SHP77 (cell line): ENCODE measurements at regions not wholly inside any gene's neighbourhood (a gene's known extent, or its start where the extent isn't known, plus 50 kb on each side); places are given as distances from the start of the nearest gene placed in this dataset.

Experiments
- DNase-seq, 2 experiments: peaks; one replicate each; lab custom pipeline; 2025; lab: John Stamatoyannopoulos, UW

DNA sequence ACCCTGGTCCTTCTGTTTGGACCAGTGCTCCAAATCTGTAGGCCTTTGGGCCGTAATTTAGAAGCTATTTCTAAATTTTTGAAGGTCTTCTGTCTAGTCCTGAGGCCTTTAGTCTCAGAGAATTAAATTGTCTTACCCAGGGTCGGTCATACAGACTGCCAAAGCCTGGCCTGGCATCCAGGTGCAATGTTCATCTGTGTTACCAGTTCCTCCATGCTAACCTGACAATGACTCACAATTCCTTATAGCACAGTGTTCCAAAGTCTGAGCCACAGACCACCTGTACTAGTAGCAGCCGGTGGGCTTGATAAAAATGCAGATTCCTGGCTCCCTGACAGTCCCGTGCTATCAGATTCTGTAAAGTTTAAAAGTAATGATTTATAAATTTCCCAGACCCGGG is 77.7 kb upstream of the MAP4K3 start:
- no peak for DNase-seq

DNA sequence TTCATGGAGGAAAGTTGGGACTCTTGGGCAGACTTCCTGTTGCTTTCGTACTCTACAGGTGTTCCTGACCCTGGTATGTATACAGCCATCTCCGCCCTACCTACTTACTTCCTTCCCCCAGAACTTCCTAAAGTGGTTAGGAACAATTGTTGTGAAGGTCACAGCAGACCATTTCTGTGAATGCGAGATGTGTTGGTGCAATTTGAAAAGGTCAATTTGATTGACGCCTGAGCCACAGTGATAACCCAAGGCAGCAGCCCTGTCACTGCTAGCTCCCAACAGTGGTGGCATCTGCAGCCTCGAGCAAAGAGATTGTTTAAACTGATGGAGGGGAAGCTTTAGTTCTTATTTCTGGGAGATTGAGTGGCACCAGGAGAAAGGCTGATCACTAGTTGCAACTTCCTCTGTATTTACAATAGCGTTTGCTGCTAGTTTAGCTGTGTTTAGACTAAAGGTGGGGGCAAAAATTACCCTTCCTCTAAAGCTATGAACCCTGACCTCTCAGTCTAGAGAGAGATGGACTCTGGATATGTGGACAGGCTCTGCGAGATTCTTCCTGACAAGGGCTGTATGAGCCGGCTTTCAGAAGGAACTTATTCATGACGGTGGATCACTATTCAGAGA is 78.3 kb upstream of the MAP4K3 start:
- DNase-seq, result no peak

DNA sequence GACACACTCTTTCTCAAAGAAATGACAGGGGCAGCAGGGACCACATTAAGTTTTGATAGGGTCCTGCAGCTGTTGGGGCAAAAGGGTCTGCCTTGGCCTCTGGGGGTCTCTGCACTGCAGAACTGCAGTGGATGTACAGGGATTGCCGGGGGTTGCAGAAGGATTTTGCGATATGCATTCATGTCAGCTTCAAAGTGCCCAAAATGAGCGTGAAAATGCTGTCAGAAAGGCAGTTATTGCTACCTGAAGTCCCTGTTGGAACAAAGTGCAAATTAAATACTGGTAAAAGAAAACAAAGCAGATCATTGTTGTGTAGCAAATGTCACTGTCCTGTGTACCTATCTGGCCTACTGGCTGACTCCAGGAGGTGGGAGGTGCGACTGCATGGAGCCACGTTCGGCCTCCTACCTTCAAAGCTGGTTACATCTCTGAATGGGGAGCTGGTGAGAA is 78.8 kb upstream of the MAP4K3 start:
- DNase-seq, result no peak

DNA sequence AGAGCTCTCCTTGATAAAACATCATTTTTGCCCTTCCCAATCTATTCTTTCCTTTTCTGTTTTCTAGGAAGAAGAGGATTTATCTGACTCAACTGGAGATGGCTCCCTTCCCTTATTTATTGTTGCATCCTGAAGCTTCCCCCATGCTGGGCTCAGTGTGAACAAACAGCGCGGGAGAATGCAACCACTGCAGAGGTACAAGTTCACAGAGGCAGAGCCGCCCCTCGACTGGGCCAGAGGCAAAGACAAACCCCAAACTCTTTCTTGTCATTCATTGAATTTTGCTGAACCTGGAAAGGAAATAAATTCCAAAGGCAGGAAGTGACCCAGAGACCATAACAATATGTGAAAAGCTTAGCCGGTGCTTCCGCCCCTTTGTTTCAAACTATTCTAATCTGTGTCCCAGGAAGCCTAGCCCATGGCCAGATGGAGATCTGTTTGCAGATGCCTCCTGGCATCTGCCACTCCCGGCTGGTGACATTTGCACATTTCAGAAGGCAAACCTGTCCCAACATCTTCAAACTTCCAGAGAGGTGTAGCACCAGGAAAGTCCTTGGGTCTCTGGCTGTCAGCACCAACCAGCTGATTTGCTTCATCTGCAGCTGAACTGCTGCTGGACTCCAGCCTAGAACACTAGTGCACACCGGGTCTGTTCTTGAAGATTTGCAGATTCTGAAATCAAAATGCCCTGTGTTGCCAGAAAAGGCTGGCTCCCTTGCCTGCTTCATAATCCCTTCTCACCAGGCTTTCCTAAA is 79.4 kb upstream of the MAP4K3 start:
- no peak for DNase-seq

DNA sequence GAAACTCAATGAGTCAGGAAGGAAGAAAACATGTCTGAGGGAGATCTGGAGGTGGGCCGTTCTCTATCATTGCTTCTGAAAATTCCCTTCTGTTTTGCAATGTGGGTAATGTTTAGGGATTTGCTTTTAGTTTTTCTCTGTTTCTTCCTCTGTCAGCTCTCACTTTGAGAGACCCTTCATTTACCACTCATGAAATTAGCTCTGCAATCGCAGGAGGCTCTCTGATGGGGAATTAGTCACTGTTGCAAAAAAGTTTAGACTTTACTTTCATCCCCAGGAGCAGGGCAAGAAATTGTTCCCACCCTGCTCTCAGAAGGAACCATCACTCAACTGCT is 80.0 kb upstream of the MAP4K3 start:
- no peak for DNase-seq

DNA sequence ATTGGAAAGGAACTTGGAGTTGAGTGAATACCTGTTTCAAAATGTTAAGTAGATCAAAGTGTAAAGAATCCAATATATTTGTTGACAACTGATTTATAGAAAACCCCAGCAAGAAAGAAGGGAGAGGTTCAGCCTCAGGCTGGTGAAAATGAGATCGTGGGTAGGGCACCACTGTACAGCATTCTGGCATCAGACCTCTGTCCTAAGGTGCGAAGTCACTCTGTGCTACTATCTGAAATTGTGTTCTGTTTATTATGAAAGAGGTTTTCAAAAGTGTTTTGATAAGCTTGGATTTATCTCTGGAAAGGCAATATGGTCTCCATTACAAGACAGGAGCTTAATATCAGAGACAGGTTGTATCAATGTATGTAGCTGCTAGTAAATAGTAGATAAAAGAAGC is 80.5 kb upstream of the MAP4K3 start:
- no peak for DNase-seq

DNA sequence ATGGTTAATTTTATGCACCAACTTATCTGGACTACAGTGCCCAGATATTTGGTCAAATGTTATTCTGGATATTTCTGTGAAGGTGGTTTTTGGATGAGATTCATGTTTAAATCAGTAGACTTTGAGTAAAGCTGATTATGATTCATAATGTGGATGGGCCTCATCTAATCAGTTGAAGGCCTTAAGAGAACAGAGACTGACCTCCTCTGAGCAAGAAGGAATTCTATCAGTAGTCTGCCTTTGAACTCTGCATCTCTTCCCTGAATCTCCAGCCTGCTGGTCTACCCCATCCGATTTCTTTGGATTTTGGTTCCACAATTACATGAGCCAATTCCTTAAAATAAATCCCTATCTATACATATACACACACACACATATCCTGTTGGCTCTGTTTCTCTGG is 82.8 kb upstream of the MAP4K3 start:
- DNase-seq, result no peak

DNA sequence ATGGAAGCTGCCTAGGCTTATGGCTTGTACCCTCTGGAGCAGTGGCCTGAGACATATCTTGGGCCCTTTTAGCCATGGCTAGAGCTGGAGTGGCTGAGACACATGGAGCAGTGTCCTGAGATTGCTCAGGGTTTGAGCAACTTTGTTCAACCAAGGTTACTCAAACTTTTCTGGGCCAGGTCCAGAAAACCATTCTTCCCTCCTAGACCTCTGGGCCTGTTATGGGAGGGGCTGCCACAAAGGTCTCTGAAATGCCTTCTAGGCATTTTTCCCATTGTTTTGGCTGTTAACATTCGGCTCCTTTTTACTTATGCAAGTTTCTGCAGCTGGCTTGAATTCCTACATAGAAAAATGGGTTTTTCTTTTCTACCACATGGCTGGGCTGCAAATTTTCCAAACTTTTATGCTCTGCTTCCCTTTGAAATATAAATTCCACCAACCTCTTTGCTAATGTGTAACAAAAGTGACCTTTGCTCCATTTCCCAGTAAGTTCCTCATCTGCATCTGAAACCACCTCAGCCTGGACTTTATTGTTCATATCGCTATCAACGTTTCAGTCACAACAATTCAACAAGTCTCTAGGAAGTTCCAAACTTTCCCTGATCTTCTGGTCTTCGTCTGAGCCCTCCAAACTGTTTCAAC is 84.9 kb upstream of the MAP4K3 start:
- DNase-seq, result no peak

DNA sequence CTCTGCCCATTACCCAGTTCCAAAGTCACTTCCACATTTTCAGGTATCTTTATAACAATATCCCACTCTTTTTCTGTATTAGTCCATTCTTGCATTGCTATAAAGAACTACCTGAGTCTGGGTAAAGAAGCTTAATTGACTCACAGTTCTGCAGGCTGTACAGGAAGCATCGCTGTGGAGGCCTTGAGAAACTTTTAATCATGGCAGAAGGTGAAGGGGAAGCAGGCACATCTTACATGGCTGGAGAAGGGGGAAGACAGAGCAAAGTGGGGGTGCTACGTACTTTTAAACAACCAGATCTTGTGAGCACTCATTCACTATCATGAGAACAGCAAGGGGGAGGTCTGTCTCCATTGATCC is 85.4 kb upstream of the MAP4K3 start:
- no peak for DNase-seq

DNA sequence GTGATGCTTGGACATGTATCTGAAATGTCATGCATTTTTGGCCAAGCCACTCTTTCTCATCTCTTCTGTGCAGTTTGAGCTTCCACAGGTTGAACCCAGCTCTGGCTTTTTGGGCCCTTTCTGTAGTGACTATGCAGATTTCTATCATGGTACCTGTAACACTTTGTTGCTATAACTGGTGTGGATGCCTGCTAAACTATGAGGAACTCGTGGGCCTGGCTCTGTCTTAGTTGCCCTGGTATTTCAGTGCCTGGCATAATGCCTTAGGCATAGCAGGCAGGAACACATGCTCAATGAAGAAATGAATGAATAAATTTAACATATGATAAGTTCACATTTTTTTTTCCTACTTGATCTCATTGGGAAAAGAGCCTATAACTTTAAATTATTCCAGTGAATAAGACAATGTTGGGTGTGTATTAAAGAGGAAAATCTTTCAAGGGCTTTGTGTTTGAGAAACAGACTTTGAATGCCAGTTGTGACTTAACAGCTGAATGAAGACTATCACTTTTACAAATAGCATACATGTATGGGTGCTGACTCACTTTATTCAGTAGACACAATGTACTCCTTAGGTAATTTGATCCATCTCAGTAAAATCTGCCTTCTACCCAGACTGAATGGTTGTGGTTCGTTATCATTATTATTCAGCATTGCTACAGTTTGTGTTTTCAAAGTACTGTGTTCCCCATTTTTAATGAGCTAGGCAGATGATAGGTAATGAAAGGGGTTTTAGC is 86.4 kb upstream of the MAP4K3 start:
- DNase-seq, result no peak

DNA sequence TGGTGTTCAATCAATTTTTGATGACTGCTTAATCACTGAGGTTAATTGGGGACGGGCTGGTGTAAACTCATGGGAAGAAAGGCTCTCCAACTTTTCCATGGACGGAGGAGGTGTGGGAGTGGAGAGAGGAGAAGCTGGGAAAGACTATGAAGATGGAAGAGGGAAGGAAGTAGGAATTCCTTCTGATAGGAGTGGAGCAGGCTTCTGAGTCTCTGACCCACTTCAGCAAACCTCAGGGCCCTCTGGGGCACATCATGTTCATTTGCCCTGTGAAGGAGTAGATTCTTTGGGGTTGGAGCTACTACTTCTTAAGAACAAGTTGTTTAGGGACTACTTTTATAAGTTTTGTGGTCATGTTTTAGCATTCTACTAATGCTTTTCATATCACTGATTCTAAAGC is 87.0 kb upstream of the MAP4K3 start:
- no peak for DNase-seq

DNA sequence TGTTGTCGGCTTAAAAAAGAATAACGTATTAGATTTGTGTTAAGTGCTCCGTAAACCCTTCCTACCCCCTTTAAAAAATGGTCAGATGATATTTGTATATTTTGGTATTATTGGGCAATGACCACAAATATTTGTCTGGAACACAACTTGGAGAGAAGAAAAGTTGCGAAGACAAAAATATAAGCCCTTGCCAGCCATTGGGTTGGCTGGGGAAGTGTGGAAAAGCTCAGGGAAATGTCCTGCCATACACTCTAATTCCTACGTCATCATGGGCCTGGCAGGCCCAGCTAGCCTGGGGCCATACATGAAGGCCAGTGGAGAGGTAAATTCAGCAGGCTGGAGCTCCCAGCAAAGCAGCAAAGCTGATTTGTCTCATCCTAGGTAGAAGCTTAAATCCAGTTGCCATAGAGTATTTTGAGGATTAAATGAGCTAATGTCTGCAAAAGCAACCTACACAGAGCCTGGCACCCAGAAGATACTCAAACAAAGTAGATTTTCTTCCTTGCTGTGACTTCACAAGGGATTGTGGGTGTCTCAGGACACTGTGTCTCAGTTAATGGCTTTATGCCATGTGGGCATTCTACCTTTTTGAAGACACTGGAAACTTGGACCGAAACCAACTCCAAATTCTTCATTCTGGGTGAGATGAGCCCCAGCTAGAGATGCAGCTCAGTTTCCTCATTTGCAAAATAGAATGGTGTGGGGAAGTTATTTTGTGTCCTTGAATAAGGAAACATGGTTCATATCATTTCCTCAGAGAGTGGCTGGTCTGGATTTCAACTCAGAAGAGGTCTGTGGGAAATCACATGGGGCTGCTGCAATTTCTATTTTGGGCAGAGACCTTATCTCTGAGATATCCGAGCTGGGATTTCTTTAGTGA is 87.9 kb upstream of the MAP4K3 start:
- no peak for DNase-seq

DNA sequence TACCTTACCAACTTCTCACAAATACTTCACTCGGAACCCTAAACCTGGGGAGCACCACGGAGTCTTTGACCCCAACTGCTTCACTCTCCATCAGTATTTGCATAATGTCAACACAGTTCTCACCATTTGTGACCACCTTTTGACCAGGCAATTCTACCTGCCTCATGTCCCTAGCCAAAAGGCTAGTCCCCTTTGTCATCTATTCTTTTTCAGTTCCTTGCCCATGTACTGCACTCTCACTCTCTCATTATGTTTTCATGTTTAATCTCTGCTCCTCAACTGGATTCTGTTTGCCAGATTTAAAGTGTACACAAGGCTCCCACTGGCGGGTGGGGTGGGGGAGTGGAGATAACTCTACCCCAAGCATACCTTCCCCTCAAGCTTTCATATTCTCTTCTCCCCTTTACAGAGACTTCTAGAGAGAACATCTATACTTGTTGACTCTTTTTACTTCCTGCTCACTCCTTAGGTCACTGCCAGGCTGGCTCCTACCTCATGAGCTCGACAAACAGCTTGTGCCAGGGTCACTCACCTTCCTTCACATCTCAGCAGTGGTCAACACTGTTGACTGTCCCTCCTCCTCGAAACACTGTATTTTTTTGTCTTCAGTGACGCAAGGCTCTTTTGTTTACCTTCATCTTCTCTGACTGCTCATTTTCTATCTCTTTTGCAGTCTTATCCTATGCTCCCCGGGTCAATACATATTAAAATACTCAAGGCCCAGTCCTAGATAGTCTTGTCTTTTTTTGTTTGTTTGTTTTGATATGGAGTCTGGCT is 88.7 kb upstream of the MAP4K3 start:
- no peak for DNase-seq

DNA sequence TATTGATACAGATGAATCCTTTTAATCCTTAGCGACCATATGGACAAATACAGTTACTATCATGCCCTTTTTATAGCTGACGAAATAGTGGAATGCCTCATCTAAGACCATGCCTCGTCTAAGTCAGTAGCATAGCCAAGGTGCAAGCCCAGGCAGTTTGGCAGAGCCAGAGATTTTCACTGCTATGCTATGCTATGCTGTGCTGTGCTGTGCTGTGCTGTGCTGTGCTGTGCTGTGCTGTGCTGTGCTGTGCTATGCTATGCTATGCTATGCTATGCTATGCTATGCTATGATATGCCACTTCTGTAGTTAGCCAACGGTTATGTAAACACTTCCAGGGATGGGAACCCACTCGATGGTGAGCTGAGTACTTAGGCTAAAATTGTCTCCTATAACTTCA is 91.6 kb upstream of the MAP4K3 start:
- DNase-seq, result no peak

DNA sequence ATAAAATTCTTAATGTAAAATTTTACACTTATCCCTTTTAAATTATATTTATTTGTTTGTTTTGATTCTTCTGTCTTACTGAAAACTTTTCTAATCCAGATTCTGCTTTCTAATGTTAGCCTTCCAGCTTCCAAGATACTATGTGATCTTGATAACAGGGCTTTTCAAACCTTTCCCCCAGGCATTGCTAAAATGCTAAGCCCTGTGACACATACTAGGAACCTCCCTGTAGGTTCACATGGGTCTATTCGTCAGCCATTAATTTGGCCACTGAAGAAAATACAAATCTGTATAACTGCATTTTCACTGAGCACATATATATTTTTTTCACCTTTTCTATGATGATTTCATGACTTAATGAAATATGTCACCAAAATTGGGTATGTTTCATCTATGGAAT is 92.8 kb upstream of the MAP4K3 start:
- no peak for DNase-seq

DNA sequence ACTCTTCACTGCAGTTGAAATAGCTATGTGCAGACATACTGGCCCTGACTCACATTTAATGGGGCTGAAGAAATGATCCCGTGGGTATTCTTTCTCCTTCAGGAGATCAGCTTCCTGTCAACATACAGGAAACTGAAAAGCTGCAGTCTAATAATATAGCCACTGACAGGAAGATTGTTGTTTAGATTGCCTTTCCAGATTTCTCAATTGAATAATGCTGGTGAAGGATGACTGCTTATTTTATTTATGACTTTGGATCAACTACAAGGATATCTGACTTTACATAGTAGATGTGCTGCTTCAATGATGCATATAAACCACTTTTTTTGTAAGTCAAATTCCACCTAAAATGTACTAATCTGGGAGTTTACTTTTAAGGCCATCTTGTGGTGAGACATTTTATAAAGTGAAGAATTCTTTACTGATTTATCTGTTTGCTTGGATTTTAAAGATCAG is 93.4 kb upstream of the MAP4K3 start:
- no peak for DNase-seq

DNA sequence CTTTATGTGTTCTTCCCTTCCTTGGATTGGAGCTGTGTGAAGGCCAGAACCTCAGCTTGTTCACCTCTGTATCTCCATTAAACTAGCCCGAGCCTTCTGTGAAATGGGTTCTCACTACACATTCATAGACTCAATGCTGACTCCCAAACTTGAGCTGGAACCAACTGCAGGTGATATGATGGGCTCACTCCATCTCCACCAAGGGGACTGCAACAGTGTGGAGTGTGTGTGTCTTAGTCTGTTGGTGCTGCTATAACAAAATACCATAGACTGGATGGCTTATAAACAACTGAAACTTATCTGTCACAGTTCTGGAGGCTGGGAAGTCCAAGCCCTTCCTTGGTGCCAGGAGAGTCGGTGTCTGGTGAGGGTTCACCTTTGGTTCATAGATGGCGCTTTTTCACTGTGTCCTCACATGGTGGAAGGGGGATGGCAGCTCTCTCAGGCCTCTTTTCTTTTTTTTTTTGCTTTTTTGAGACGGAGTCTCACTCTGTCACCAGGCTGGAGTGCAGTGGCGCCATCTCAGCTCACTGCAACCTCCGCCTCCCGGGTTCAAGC is 94.2 kb upstream of the MAP4K3 start:
- no peak for DNase-seq

DNA sequence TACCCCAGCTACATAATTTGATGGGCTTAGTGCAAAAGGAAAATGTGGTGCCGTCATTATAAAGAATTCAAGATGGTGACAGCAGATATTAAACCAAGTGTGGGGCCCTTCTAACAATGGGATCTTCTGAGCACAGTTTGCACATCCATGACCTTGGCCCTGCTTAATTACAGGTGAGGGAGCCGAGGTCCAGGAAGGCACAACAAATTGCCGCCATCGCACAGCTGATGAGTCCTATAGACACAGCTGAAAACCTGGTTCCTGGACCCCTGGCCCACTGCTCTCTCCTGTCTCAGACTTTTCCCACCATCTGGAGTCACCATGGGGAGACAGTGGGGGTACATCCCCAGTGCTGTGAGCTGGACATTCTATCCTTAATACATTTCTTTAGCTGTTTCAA is 95.8 kb upstream of the MAP4K3 start:
- no peak for DNase-seq

DNA sequence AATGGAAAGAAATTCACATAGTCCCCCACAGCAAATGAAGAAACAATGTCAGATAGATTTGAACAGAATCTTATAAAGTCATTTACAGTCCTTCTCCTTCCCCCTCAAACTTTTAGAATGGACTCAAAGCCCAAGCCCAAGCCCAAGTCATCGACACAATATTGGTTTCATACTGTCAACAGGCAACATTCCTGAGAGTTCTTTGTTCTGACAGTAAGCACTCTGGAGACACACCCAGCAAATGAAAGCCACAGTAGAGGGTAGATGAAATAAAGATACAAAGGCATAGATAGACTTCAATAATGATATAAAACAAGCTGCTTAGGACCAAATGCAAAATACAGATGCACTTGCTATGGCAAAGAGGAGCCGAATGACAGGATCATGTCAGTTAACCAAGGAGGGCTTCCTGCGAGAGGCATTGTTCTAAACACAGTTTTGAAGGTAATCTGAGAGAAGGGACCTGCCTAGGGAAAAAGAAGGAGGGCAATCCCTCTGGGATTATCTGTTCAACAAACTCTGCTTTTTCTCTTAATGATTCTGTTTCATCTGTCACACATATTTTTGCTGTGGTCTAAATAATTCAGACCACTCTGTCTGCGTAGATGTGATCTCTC is 97.1 kb upstream of the MAP4K3 start:
- no peak for DNase-seq

DNA sequence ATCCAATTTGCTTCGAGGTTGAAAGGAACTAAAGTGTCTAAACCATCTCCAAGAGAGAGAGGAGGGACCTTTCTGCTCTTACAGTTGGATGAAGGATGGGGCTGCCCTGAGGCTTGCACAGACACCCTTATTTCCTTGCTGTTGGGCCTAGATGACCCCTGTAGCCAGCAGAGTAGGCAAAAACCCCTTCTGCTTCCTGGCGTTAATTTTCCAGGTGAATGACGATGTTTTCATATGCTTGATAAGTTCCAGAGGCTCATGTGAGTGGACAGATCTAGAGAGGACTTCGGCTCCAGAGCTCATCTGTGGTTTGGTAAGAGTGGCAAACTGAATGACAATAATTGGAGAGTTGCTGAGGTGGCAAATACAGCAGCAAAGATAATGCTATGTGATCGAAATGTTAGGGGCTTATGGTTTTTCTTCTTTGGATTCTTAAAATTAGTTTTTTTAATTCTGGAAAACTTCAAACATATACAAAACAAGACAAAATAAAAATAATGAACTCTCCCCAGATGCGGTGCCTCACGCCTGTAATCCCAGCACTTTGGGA is 98.6 kb upstream of the MAP4K3 start:
- DNase-seq, result no peak
